ENCODE measurements at regions not wholly inside any gene's neighbourhood (a gene's known extent, or its start where the extent isn't known, plus 50 kb on each side); places are given as distances from the start of the nearest gene placed in this dataset.
"Not testable (repeated sequence)": the region's sequence is repeated elsewhere in the genome, so short reads cannot be mapped to it uniquely, and the experiment has no call there.

DNA sequence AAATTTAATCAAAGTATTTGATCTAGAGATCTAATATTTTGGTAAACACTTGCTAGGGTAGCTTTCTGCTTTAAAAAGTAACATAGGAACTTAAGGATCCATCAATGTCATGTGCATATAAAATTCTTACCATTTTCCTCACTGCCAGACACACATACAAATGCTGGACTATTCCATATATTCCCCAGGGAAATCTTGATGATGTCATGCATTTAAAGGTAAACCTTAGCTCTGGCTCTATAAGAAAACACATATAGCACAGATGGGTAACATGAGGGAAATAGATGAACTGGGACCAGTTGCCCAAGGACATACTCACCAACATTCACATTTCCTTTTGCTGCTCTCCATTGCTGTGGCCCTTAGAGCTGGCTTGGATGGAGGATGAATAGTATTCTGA, 79.1 kb upstream of the FMNL2 start:
- DNase-seq (ENCODE audit: extremely low spot score) = no peak
- H3K9me3 ChIP-seq = no peaks in the 10 kb centered on the region
- no peaks in the 10 kb centered on the region for H3K4me1 ChIP-seq
- H3K4me3 ChIP-seq = no peak overlapping the region
- no peaks in the 10 kb centered on the region for H3K36me3 ChIP-seq
- intact Hi-C loops (cut with DNase I) = no loop called here
- no peak overlapping the region for H3K27ac ChIP-seq (replicated peaks in 1 of 4)
- TF ChIP-seq POLR2A (IDR thresholded peaks at IDR 0.05; ENCODE audit: low read depth) = no peak
- TF ChIP-seq, protein P1, sequence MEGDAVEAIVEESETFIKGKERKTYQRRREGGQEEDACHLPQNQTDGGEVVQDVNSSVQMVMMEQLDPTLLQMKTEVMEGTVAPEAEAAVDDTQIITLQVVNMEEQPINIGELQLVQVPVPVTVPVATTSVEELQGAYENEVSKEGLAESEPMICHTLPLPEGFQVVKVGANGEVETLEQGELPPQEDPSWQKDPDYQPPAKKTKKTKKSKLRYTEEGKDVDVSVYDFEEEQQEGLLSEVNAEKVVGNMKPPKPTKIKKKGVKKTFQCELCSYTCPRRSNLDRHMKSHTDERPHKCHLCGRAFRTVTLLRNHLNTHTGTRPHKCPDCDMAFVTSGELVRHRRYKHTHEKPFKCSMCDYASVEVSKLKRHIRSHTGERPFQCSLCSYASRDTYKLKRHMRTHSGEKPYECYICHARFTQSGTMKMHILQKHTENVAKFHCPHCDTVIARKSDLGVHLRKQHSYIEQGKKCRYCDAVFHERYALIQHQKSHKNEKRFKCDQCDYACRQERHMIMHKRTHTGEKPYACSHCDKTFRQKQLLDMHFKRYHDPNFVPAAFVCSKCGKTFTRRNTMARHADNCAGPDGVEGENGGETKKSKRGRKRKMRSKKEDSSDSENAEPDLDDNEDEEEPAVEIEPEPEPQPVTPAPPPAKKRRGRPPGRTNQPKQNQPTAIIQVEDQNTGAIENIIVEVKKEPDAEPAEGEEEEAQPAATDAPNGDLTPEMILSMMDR (IDR thresholded peaks at IDR 0.05) = no peak
- TF ChIP-seq EP300 (IDR thresholded peaks at IDR 0.05) = no peak
- no peak for TF ChIP-seq POLR2AphosphoS5 (IDR thresholded peaks at IDR 0.05)
- H3K27me3 ChIP-seq = no peaks in the 10 kb centered on the region

DNA sequence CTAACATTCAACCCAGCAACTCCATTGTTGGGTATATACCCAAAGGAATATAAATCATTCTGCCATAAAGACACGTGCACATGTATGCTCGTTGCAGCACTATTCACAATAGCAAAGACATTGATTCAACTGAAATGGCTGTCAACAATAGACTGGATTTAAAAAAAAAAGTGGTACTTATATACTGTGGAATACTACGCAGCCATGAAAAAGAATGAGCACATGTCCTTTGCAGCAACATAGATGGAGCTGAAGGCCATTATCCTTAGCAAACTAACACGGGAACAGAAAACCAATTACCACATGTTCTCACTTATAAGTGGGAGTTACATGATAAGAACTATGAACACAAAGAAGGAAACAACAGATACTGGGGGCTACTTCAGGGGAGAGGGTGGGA, 74.0 kb upstream of the FMNL2 start:
- Histone ChIP-seq H3K27ac (replicated peaks in 1 of 4) (no peak overlapping the region), H3K4me1 (no peaks in the 10 kb centered on the region), H3K4me3 (no peak overlapping the region), H3K36me3 (no peaks in the 10 kb centered on the region), H3K27me3 (no peaks in the 10 kb centered on the region), H3K9me3 (no peaks in the 10 kb centered on the region)
- intact Hi-C loops (cut with DNase I) = no loop called here
- WGBS = 88% methylated on average over 4 of the region's 4 CpGs
- no peak for DNase-seq (ENCODE audit: extremely low spot score)
- TF ChIP-seq POLR2A (IDR thresholded peaks at IDR 0.05; ENCODE audit: low read depth) = no peak
- TF ChIP-seq, protein P1 (IDR thresholded peaks at IDR 0.05) = no peak
- no peak for TF ChIP-seq POLR2AphosphoS5 (IDR thresholded peaks at IDR 0.05)
- TF ChIP-seq EP300 (IDR thresholded peaks at IDR 0.05) = no peak

DNA sequence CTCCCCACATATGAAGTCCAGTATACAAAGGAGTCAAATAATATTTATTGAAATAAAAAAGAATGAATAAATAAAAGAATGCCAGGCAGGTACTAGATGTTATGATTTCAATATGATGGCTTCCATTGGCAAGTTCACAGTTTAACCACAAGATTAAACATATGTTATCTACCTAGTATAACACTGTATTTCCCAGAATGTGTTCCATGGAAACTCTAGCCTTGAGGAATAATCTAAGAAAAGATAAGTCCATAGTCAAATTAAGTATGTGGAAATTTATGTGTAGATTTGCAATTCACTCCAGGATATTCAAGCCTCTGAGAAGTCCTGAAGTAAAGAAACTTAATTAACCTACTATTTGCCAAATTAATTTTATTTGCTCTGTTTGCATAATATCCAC, 71.1 kb upstream of the FMNL2 start:
- no peak for TF ChIP-seq EP300 (IDR thresholded peaks at IDR 0.05)
- TF ChIP-seq POLR2AphosphoS5 (IDR thresholded peaks at IDR 0.05) = no peak
- no peak for TF ChIP-seq POLR2A (IDR thresholded peaks at IDR 0.05; ENCODE audit: low read depth)
- TF ChIP-seq, protein P1 (IDR thresholded peaks at IDR 0.05) = no peak
- Histone ChIP-seq H3K4me1 (no peaks in the 10 kb centered on the region), H3K27ac (replicated peaks in 1 of 4) (no peak overlapping the region), H3K36me3 (no peaks in the 10 kb centered on the region), H3K9me3 (peaks cover 0 to 7% (median 3%) of the 10 kb centered on the region in 4 donors), H3K4me3 (no peak overlapping the region), H3K27me3 (no peaks in the 10 kb centered on the region)
- intact Hi-C loops (cut with DNase I) = no loop called here
- no peak for DNase-seq (ENCODE audit: extremely low spot score)

DNA sequence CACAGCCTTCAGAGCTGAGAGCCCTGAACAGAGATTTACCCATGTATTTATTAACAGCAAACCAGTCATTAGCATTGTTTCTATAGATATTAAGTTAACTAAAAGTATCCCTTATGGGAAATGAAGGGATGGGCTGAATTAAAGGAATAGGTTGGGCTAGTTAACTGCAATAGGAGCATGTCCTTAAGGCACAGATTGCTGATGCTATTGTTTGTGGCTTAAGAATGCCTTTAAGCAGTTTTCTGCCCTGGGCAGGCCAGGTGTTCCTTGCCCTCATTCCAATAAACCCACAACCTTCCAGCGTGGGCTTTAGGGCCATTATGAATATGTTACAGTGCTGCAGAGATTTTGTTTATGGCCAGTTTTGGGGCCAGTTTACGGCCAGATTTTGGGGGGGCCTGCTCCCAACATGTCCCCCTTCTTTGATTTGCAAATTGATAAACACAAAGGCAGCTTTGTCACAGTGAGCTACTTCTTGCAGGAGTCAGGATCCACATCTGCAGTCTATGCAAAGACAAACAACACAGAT, 61.2 kb upstream of the FMNL2 start:
- WGBS = 91% methylated on average over 2 of the region's 2 CpGs
- DNase-seq (ENCODE audit: extremely low spot score); intact Hi-C loops (cut with DNase I); H3K4me3 ChIP-seq; H3K27ac ChIP-seq (replicated peaks in 1 of 4); H3K27me3 ChIP-seq; H3K4me1 ChIP-seq; H3K36me3 ChIP-seq: not testable (repeated sequence)
- peaks cover 0 to 37% (median 26%) of the 10 kb centered on the region in 4 donors for H3K9me3 ChIP-seq

DNA sequence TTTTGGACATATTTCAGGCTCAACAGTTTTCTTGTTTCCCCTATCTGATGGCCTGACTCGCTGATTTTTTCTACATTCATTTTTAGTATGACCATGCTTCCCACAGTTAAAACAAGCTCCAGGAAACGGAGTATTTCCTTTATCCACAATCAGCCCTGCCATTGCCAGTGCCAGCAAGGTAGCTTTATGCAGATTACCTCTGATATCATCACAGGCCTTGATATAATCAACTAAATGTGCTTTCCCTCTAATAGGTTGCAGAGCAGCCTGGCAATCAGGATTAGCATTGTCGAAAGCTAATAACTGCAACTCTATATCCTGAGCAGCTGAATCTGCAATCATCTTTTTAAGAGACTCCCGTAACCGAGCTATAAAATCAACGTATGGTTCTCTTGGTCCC, 57.1 kb upstream of the FMNL2 start:
- intact Hi-C loops (cut with DNase I); H3K36me3 ChIP-seq; H3K4me1 ChIP-seq; H3K27ac ChIP-seq (replicated peaks in 1 of 4); H3K27me3 ChIP-seq; DNase-seq (ENCODE audit: extremely low spot score); H3K4me3 ChIP-seq: not testable (repeated sequence)
- WGBS = 88% methylated on average over 6 of the region's 6 CpGs
- peaks cover 0 to 20% (median 14%) of the 10 kb centered on the region in 4 donors for H3K9me3 ChIP-seq

DNA sequence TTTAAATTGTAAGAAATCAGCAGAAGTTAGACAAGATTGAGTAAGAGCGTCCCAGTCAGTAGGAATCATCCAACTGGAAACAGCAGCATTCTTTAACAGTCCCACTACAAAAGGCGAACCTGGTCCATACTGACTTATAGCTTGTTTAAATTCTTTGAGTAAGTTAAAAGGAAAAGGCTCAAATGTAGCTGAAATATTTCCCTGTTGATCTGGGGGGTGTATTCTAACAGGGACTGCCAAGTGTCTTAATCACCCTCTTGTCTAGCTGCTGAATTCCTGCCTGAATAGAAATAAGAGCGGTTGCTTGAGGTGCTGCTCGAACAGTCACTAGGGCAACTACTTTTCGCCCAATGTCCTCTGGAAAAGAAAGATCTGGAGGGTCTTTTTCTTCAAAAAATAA, 56.4 kb upstream of the FMNL2 start:
- no peak overlapping the region for H3K4me3 ChIP-seq
- H3K4me1 ChIP-seq = no peaks in the 10 kb centered on the region
- no peaks in the 10 kb centered on the region for H3K36me3 ChIP-seq
- H3K9me3 ChIP-seq = peaks cover 0 to 14% (median 7%) of the 10 kb centered on the region in 4 donors
- no peak for TF ChIP-seq POLR2AphosphoS5 (IDR thresholded peaks at IDR 0.05)
- no peak for TF ChIP-seq EP300 (IDR thresholded peaks at IDR 0.05)
- TF ChIP-seq, protein P1 (IDR thresholded peaks at IDR 0.05) = no peak
- TF ChIP-seq POLR2A (IDR thresholded peaks at IDR 0.05; ENCODE audit: low read depth) = no peak
- intact Hi-C loops (cut with DNase I) = no loop called here
- 95% methylated on average over 5 of the region's 5 CpGs for WGBS
- no peak for DNase-seq (ENCODE audit: extremely low spot score)
- H3K27me3 ChIP-seq = no peaks in the 10 kb centered on the region
- no peak overlapping the region for H3K27ac ChIP-seq (replicated peaks in 1 of 4)

DNA sequence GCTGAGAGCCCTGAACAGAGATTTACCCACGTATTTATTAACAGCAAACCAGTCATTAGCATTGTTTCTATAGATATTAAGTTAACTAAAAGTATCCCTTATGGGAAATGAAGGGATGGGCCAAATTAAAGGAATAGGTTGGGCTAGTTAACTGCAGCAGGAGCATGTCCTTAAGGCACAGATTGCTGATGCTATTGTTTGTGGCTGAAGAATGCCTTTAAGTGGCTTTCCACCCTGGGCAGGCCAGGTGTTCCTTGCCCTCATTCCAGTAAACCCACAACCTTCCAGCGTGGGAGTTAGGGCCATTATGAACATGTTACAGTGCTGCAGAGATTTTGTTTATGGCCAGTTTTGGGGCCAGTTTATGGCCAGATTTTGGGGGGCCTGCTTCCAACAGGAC, 55.6 kb upstream of the FMNL2 start:
- H3K27ac ChIP-seq (replicated peaks in 1 of 4); H3K9me3 ChIP-seq; H3K4me1 ChIP-seq; H3K27me3 ChIP-seq; DNase-seq (ENCODE audit: extremely low spot score); H3K4me3 ChIP-seq; intact Hi-C loops (cut with DNase I); H3K36me3 ChIP-seq: not testable (repeated sequence)
- WGBS = 88% methylated on average over 2 of the region's 2 CpGs

Measured in esophagus muscularis mucosa (tissue), 4 donors.